ENCODE measurements at regions not wholly inside any gene's neighbourhood (a gene's known extent, or its start where the extent isn't known, plus 50 kb on each side); places are given as distances from the start of the nearest gene placed in this dataset.

- ATAC-seq, result no peak
- TF ChIP-seq OSR1 (CRISPR knock-in tag; IDR thresholded peaks at IDR 0.05) (no peak), GLIS3 (CRISPR knock-in tag; IDR thresholded peaks at IDR 0.05) (no peak)
Observed at GRCh38 chr6:153966001-153966400, 73.0 kb upstream of the OPRM1 start.

GRCh38 chr6:153963352-153963751, 75.7 kb upstream of the OPRM1 start:
- TF ChIP-seq ISL1 (CRISPR knock-in tag; IDR thresholded peaks at IDR 0.05), result no peak
- no peak for TF ChIP-seq ZFP3 (CRISPR knock-in tag; IDR thresholded peaks at IDR 0.05)
- TF ChIP-seq CREB5 (CRISPR knock-in tag; IDR thresholded peaks at IDR 0.05; ENCODE audit: low read depth), result no peak
- TF ChIP-seq ZNF8 (CRISPR knock-in tag; IDR thresholded peaks at IDR 0.05), result no peak
- TF ChIP-seq ZFP30 (CRISPR knock-in tag; IDR thresholded peaks at IDR 0.05), result no peak
- TF ChIP-seq TOX (CRISPR knock-in tag; IDR thresholded peaks at IDR 0.05; ENCODE audit: borderline replicate concordance), result no peak
- no peak for TF ChIP-seq OSR1 (CRISPR knock-in tag; IDR thresholded peaks at IDR 0.05)
- no peak for TF ChIP-seq ESRRG (CRISPR knock-in tag; IDR thresholded peaks at IDR 0.05)
- no peak for TF ChIP-seq PPARA (CRISPR knock-in tag; IDR thresholded peaks at IDR 0.05; ENCODE audit: borderline replicate concordance)
- TF ChIP-seq POU6F1 (CRISPR knock-in tag; IDR thresholded peaks at IDR 0.05; ENCODE audit: borderline replicate concordance, low read depth), result no peak
- TF ChIP-seq ARNTL (CRISPR knock-in tag; IDR thresholded peaks at IDR 0.05; ENCODE audit: borderline replicate concordance, low read depth), result no peak
- no peak for TF ChIP-seq TSHZ2 (CRISPR knock-in tag; IDR thresholded peaks at IDR 0.05)
- no peak for TF ChIP-seq BACH2 (CRISPR knock-in tag; IDR thresholded peaks at IDR 0.05; ENCODE audit: borderline replicate concordance)
- no peak for TF ChIP-seq TCF4 (CRISPR knock-in tag; IDR thresholded peaks at IDR 0.05; ENCODE audit: borderline replicate concordance)
- no peak for TF ChIP-seq ZC3H10 (CRISPR knock-in tag; IDR thresholded peaks at IDR 0.05)
- TF ChIP-seq PATZ1 (CRISPR knock-in tag; IDR thresholded peaks at IDR 0.05; ENCODE audit: borderline replicate concordance), result no peak
- TF ChIP-seq GLIS3 (CRISPR knock-in tag; IDR thresholded peaks at IDR 0.05), result no peak
- no peak for ATAC-seq

- TF ChIP-seq GLIS3 (CRISPR knock-in tag; IDR thresholded peaks at IDR 0.05) (no peak), ZC3H10 (CRISPR knock-in tag; IDR thresholded peaks at IDR 0.05) (no peak), SNAI2 (CRISPR knock-in tag; IDR thresholded peaks at IDR 0.05) (no peak), ZNF8 (CRISPR knock-in tag; IDR thresholded peaks at IDR 0.05) (no peak), ESRRG (CRISPR knock-in tag; IDR thresholded peaks at IDR 0.05) (no peak)
- ATAC-seq, result no peak
Observed at GRCh38 chr6:153962555-153962954, 76.5 kb upstream of the OPRM1 start.

GRCh38 chr6:153960741-153961140, 78.3 kb upstream of the OPRM1 start:
- no peak for TF ChIP-seq ZC3H10 (CRISPR knock-in tag; IDR thresholded peaks at IDR 0.05)
- TF ChIP-seq BACH2 (CRISPR knock-in tag; IDR thresholded peaks at IDR 0.05; ENCODE audit: borderline replicate concordance), result no peak
- TF ChIP-seq ZNF8 (CRISPR knock-in tag; IDR thresholded peaks at IDR 0.05), result no peak
- TF ChIP-seq OSR1 (CRISPR knock-in tag; IDR thresholded peaks at IDR 0.05), result no peak
- no peak for TF ChIP-seq PPARA (CRISPR knock-in tag; IDR thresholded peaks at IDR 0.05; ENCODE audit: borderline replicate concordance)
- no peak for TF ChIP-seq ISL1 (CRISPR knock-in tag; IDR thresholded peaks at IDR 0.05)
- no peak for TF ChIP-seq ZFP30 (CRISPR knock-in tag; IDR thresholded peaks at IDR 0.05)
- TF ChIP-seq CSRNP3 (CRISPR knock-in tag; IDR thresholded peaks at IDR 0.05), result no peak
- TF ChIP-seq GLIS3 (CRISPR knock-in tag; IDR thresholded peaks at IDR 0.05), result no peak
- no peak for TF ChIP-seq CREB5 (CRISPR knock-in tag; IDR thresholded peaks at IDR 0.05; ENCODE audit: low read depth)
- no peak for TF ChIP-seq ZNF565 (CRISPR knock-in tag; conservative IDR thresholded peaks at IDR 0.05; ENCODE audit: low read depth)
- TF ChIP-seq TOX (CRISPR knock-in tag; IDR thresholded peaks at IDR 0.05; ENCODE audit: borderline replicate concordance), result no peak
- TF ChIP-seq TCF4 (CRISPR knock-in tag; IDR thresholded peaks at IDR 0.05; ENCODE audit: borderline replicate concordance), result no peak
- no peak for TF ChIP-seq CSDC2 (CRISPR knock-in tag; IDR thresholded peaks at IDR 0.05)
- TF ChIP-seq ESRRG (CRISPR knock-in tag; IDR thresholded peaks at IDR 0.05), result no peak
- no peak for ATAC-seq
